Sigmoid colon (tissue), 6 donors: ENCODE measurements at regions not wholly inside any gene's neighbourhood (a gene's known extent, or its start where the extent isn't known, plus 50 kb on each side); places are given as distances from the start of the nearest gene placed in this dataset.
"Not testable (repeated sequence)": the region's sequence is repeated elsewhere in the genome, so short reads cannot be mapped to it uniquely, and the experiment has no call there.

Experiments
- DNase-seq: peaks from one replicate; pipeline ENCODE4 v3.0.0-alpha.2; 2019
- H3K27ac ChIP-seq, 4 donors: fragments of 200-600 bp; sonication (generic); one replicate each; pipeline ENCODE4 v1.5.1; 2016 to 2019; ENCODE audit warnings: mild to moderate bottlenecking in 1 of 4
- H3K27me3 ChIP-seq, 3 donors: fragments of 200-600 bp; sonication (generic); one replicate each; pipeline ENCODE4 v1.5.1; 2019; ENCODE audit warnings: mild to moderate bottlenecking in 1 of 3
- H3K36me3 ChIP-seq, 4 donors: fragments of 200-600 bp; sonication (generic); one replicate each; pipeline ENCODE4 v1.5.1; 2016 to 2019
- H3K4me1 ChIP-seq, 4 donors: fragments of 200-600 bp; sonication (generic); one replicate each; pipeline ENCODE4 v1.5.1; 2017 to 2019
- H3K4me3 ChIP-seq, 4 donors: fragments of 200-600 bp; sonication (generic); one replicate each; pipeline ENCODE4 v1.5.1; 2017 to 2019; ENCODE audit warnings: mild to moderate bottlenecking in 2 of 4, moderate library complexity in 1 of 4
- H3K9me3 ChIP-seq, 4 donors: fragments of 200-600 bp in 3 of 4; sonication (generic) in 3 of 4; one replicate each; pipeline versions ENCODE4 v1.5.1 to v1.6.1; 2013 to 2019
- EP300 ChIP-seq, 4 donors: sonication (generic); formaldehyde crosslinking; IDR thresholded peaks; one replicate each; pipeline ENCODE4 v1.6.1; 2017; ENCODE audit warnings: antibody characterized with exemption in 4 of 4
- POLR2A ChIP-seq, 2 donors: fragments of 450-650 bp; IDR thresholded peaks; one replicate each; pipeline ENCODE4 v1.6.1; 2016; ENCODE audit warnings: antibody characterized with exemption in 2 of 2, mild to moderate bottlenecking in 2 of 2, moderate library complexity in 2 of 2
- POLR2AphosphoS5 ChIP-seq, 4 donors: sonication (generic); formaldehyde crosslinking; IDR thresholded peaks; one replicate each; pipeline ENCODE4 v1.6.1; 2017; ENCODE audit warnings: antibody characterized with exemption in 4 of 4
- WGBS, 2 donors: extraction: QIAGEN DNeasy Blood & Tissue Kit; methylation state at CpG; one replicate each; pipeline ENCODE4 v1.1.7; 2013; 5-methylcytosine and 5-hydroxymethylcytosine counted together
- intact Hi-C: fragments of 100-400 bp; cut with DNase I; formaldehyde crosslinking; loops from one replicate; pipeline ENCODE4 v1.15.1; 2023
- TF ChIP-seq, protein P1 (sequence below), 4 experiments: fragments of 450-650 bp in 3 of 4; fragments of 200-600 bp in 1 of 4; IDR thresholded peaks; one replicate each; pipeline ENCODE4 v1.5.1; 2016 to 2019; ENCODE audit warnings: antibody characterized with exemption in 4 of 4, mild to moderate bottlenecking in 3 of 4, moderate library complexity in 2 of 4
- donor health status: healthy with polysubstance abuse.
- donor health status: healthy.

DNA sequence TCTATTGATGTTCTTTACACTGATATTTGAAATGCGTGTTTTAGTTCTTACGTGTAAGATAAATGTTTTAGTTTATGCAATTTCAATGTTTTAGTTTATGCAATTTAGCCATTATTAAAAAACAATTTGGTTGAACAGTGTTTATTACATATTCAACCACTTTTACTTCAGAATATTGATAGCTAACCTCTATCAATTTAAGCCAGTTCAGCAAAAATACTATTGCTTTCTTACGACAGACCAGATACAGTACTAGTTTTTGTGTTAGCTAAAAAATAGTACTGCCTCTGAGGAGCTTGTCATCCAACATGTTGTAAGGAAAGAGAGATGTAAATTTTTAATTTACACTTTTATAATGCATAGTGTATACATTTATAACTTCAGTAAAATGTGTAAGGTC, 361.7 kb upstream of the FAT1 start:
- 93 to 97% methylated on average over 3 of the region's 3 CpGs for WGBS, 2 donors
- intact Hi-C loops, result no loop called here
- no peaks in the 10 kb centered on the region for H3K27me3 ChIP-seq

DNA sequence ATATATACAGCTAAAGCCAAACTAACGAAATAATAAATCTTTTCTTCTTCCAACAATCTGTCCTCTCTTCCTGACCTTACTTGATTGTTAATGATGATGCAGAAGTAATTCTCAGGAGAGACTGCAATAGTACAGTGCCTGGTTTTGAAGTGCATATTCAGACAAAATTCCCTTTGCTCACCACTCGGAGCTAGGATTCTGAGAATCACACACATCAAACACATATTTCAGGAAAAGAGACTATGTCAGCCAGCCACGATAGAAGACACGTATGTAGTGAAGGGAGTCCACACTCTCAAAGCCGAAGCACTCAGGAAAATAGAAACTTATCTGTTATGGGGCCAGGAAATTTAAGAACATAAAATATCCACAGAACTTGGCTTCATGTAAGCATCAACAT, 362.5 kb upstream of the FAT1 start:
- WGBS, 2 donors, result 87 to 89% methylated on average over 5 of the region's 5 CpGs
- H3K4me1 ChIP-seq, result no peaks in the 10 kb centered on the region
- intact Hi-C loops, result no loop called here
- H3K36me3 ChIP-seq, result no peaks in the 10 kb centered on the region
- no peaks in the 10 kb centered on the region for H3K9me3 ChIP-seq
- H3K4me3 ChIP-seq, result no peak overlapping the region
- DNase-seq, result no peak
- H3K27ac ChIP-seq, result no peak overlapping the region
- H3K27me3 ChIP-seq, result no peaks in the 10 kb centered on the region
- no peak for TF ChIP-seq EP300 (IDR thresholded peaks at IDR 0.05)
- TF ChIP-seq POLR2AphosphoS5 (IDR thresholded peaks at IDR 0.05), result no peak
- no peak for TF ChIP-seq POLR2A (IDR thresholded peaks at IDR 0.05)
- TF ChIP-seq, protein P1, sequence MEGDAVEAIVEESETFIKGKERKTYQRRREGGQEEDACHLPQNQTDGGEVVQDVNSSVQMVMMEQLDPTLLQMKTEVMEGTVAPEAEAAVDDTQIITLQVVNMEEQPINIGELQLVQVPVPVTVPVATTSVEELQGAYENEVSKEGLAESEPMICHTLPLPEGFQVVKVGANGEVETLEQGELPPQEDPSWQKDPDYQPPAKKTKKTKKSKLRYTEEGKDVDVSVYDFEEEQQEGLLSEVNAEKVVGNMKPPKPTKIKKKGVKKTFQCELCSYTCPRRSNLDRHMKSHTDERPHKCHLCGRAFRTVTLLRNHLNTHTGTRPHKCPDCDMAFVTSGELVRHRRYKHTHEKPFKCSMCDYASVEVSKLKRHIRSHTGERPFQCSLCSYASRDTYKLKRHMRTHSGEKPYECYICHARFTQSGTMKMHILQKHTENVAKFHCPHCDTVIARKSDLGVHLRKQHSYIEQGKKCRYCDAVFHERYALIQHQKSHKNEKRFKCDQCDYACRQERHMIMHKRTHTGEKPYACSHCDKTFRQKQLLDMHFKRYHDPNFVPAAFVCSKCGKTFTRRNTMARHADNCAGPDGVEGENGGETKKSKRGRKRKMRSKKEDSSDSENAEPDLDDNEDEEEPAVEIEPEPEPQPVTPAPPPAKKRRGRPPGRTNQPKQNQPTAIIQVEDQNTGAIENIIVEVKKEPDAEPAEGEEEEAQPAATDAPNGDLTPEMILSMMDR (IDR thresholded peaks at IDR 0.05), result no peak

More for the DNA sequence above, 361.7 kb upstream of the FAT1 start:
- no peaks in the 10 kb centered on the region for H3K36me3 ChIP-seq
- TF ChIP-seq POLR2AphosphoS5 (IDR thresholded peaks at IDR 0.05) (no peak), POLR2A (IDR thresholded peaks at IDR 0.05) (no peak), EP300 (IDR thresholded peaks at IDR 0.05) (no peak)
- TF ChIP-seq, protein P1 (IDR thresholded peaks at IDR 0.05), result no peak
- no peaks in the 10 kb centered on the region for H3K9me3 ChIP-seq
- no peaks in the 10 kb centered on the region for H3K4me1 ChIP-seq
- no peak overlapping the region for H3K27ac ChIP-seq
- DNase-seq, result no peak
- no peak overlapping the region for H3K4me3 ChIP-seq

DNA sequence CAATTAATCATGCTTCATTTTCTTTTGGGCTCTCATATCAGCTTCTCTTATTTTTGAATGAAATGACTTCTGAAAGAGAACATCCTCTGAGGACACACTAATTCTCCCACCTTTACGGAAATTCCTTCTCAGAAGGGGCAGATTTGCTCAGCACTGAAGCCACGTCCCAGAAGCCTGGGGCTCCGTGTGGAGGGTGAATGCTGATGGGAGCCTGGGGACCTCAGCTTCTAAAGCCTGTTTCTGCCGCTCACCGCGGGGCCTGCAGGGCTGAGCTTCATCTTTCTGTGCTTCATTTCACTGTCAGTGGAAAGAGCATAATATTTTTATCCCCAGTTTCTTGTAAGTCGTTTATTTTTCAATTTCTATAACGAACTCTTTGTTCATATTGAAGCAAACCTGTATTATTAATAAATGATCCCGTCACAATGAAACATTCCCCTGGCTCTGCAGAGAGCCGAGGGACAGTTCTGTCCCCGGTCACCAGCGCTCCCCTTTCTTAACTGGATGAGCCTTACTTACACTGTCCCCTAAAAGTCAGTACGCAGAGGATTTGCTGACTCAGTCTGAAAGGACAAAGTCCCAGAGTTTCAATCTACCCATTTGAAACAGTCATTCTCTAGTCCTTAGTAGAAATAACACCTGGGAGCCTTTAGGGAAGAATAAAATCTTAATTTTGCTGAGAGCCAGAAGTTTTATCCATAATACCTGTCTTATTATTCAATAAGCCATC, 364.6 kb upstream of the FAT1 start:
- Histone ChIP-seq H3K27ac (no peak overlapping the region), H3K4me3 (no peak overlapping the region), H3K36me3 (no peaks in the 10 kb centered on the region), H3K4me1 (no peaks in the 10 kb centered on the region), H3K27me3 (no peaks in the 10 kb centered on the region), H3K9me3 (no peaks in the 10 kb centered on the region)
- intact Hi-C loops, result no loop called here
- no peak for DNase-seq
- TF ChIP-seq POLR2A (IDR thresholded peaks at IDR 0.05), result no peak
- TF ChIP-seq, protein P1 (IDR thresholded peaks at IDR 0.05), result no peak
- no peak for TF ChIP-seq EP300 (IDR thresholded peaks at IDR 0.05)
- 57 to 75% methylated on average over 13 of the region's 13 CpGs for WGBS, 2 donors

DNA sequence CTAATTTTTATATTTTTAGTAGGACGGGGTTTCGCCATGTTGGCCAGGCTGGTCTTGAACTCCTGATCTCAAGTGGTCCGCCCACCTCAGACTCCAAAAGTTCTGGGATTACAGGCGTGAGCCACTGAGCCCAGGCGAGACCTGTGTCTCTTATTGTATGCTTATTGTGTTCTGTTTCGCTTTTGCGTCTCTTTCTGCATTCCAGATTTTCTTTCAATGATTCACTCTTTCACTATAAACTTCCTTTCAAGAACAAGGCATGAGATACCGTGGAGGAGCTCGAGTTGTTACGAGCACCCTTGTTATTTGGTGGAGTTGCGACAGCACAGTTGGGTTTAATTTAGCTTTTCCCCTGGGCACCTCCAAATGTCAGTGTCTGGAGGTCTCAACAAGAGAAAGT, 366.7 kb upstream of the FAT1 start:
- intact Hi-C loops, result no loop called here
- H3K27me3 ChIP-seq, result no peaks in the 10 kb centered on the region
- no peak for TF ChIP-seq POLR2AphosphoS5 (IDR thresholded peaks at IDR 0.05)
- no peak for TF ChIP-seq POLR2A (IDR thresholded peaks at IDR 0.05)
- TF ChIP-seq, protein P1 (IDR thresholded peaks at IDR 0.05), result no peak
- no peak for TF ChIP-seq EP300 (IDR thresholded peaks at IDR 0.05)
- no peaks in the 10 kb centered on the region for H3K36me3 ChIP-seq
- no peaks in the 10 kb centered on the region for H3K9me3 ChIP-seq
- H3K4me1 ChIP-seq, result no peaks in the 10 kb centered on the region
- DNase-seq, result no peak
- WGBS, 2 donors, result 91 to 93% methylated on average over 11 of the region's 11 CpGs
- no peak overlapping the region for H3K27ac ChIP-seq
- H3K4me3 ChIP-seq, result no peak overlapping the region

DNA sequence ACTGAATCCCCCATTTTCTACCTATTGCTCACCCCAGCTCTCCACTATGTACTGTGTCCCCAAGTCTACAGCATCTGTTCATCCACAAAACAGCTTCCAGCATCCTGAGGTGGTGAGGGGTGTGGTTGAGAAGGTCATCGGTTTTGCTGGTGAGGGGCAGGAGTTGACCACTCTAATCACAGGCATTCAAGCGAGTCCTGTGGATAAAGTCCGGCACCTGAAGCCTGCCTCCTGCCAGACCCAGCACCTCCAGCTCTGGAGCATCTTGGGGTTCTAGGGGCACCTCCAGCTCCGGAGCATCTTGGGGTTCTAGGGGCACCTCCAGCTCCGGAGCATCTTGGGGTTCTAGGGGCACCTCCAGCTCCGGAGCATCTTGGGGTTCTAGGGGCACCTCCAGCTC, 367.2 kb upstream of the FAT1 start:
- H3K27me3 ChIP-seq, DNase-seq, H3K9me3 ChIP-seq, H3K4me1 ChIP-seq, H3K4me3 ChIP-seq, H3K27ac ChIP-seq, H3K36me3 ChIP-seq, intact Hi-C loops: not testable (repeated sequence)
- 93 to 96% methylated on average over 6 of the region's 6 CpGs for WGBS, 2 donors
